ENCODE measurements at regions not wholly inside any gene's neighbourhood (a gene's known extent, or its start where the extent isn't known, plus 50 kb on each side); places are given as distances from the start of the nearest gene placed in this dataset.

- DNase-seq (peak; percentile 53), ATAC-seq (peak; percentile 92)
- intact Hi-C loops (cut with micrococcal nuclease), result no loop called here
Observed at GRCh38 chr15:35751413-35752133, 205.6 kb upstream of the DPH6 start.

GRCh38 chr15:35752134-35752466 lies 206.1 kb upstream of the DPH6 start:
- ATAC-seq (no peak), DNase-seq (no peak)
- intact Hi-C loops (cut with micrococcal nuclease), result no loop called here

DNA sequence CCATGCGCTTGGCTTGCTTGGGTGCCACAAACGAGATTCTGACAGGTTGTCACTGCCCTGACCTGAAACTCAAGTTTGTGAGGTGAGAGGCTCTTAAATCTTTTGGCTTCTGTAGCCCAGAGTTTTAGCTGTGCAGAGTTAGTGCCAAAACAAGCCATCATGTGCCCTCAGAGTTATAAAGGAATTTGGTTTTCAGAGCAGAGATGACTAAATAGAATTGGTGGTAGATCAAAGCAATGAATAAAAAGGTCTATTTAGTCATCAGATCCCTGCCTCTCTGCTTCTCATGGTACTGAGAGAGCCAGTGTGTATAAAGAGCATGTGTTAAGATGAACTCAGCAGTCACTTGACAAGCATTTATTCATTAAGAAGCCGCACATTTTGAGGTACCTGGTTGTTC lies 207.5 kb upstream of the DPH6 start:
- DNase-seq (no peak), ATAC-seq (peak; percentile 71)
- intact Hi-C loops (cut with micrococcal nuclease), result no loop called here

DNA sequence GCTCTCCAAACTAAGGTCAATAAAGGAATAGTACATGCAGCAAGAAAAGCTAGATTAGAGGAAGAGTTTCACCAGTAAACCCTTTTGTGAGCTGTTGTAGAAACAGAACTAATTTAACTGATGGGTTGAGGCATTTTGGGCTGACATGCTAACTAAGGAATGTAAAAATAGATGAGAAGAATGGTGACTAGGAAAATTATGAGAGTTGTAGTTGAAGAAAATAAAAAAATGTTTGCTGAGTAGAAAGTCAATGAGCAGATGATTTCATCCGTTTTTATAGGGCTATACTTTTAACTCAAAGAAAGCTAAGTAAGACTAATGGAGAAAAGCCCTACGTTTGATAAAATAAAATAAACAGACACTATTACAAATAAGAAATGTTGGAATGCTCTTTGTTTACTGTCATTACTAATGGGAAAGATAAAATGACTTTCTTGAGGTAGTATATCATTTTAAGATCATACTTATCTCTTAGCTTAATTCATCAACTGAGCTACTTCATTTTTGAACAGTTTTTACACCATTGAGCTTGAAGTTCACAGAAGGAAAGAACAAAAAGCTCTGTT lies 209.4 kb upstream of the DPH6 start:
- intact Hi-C loops (cut with micrococcal nuclease), result no loop called here
- DNase-seq, result no peak
- no peak for ATAC-seq

DNA sequence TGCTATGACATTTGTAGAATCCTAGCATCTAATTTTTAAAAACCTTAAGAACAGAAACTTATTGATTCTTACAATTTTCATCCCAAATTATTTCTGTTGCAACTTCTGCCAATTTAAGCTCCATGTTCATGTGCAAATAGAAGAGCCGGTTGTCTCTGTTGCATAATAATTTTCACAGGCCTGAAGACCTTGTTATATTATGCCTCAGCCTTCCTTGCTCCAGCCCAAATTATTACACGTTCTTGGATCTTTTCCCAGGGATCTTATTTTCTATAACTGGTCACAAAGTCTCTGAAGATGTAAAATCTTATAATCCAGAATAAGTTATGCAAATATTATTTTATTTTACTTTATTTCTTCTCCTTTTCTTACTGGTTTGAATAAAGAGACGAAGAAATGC lies 210.7 kb upstream of the DPH6 start:
- intact Hi-C loops (cut with micrococcal nuclease), result no loop called here
- DNase-seq (no peak), ATAC-seq (no peak)

- intact Hi-C loops (cut with micrococcal nuclease), result no loop called here
- ATAC-seq, result no peak
- no peak for DNase-seq
Observed at GRCh38 chr15:35757361-35757760, 211.4 kb upstream of the DPH6 start.

DNA sequence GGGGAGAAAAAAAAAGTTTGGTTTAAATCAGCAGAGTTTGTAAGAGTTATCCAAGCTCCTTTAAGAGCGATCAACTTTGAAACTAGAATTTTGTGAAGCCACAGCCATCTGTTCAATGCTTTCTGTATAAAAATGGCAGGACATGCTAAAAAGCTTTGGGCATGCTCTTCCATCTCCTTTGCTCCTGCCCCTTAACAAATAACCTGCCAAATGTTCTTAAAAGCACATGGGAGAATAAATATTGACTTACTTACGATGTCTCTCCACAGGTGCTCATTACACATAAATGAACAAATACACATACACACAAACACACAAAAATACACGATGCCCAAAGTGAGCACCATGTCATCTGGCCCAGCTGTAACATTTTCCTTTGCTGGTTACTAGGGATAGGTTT lies 211.8 kb upstream of the DPH6 start:
- intact Hi-C loops (cut with micrococcal nuclease), result no loop called here
- ATAC-seq, result no peak
- DNase-seq, result no peak

GRCh38 chr15:35764661-35765519 lies 218.9 kb upstream of the DPH6 start:
- DNase-seq (no peak), ATAC-seq (no peak)
- intact Hi-C loops (cut with micrococcal nuclease), result no loop called here

GRCh38 chr15:35768949-35769348 lies 223.0 kb upstream of the DPH6 start:
- intact Hi-C loops (cut with micrococcal nuclease), result no loop called here
- no peak for ATAC-seq
- no peak for DNase-seq

- DNase-seq, result no peak
- ATAC-seq, result no peak
- intact Hi-C loops (cut with micrococcal nuclease), result no loop called here
Observed at GRCh38 chr15:35769656-35770055, 223.7 kb upstream of the DPH6 start.

DNA sequence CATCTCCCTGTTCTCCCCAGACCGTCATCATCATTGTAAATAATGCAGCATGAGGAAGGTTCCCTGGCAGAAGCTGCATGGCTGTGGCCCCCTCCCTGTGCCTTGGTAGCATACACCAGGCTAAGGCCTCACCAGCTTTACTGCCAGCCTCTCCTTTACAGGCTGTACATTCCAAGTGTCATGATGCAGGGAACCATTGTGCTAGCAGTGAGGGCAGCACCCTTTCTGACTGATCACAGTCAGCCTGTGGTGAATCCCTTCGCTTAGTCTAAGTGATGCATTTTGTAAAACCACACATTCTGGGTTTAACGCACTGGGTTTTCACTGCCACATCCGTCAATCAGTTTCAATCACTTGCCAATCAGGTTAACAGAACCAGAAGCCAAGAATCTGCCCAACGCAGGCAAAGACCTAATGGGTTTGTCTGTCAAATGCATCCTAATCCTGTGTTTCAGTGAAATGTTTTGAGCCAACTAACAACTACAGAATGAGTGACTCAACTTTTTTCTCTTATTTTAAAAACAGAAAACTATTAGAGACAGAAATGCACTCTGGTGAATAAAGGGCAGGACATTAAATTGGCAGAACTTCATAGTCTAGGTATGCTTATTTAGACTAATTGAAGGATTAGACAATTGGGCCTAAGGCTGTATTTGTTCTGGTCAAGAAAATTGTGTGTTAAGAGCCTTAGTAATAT lies 225.9 kb upstream of the DPH6 start:
- intact Hi-C loops (cut with micrococcal nuclease), result no loop called here
- DNase-seq (no peak), ATAC-seq (no peak)

- intact Hi-C loops (cut with micrococcal nuclease), result no loop called here
- ATAC-seq (no peak), DNase-seq (no peak)
Observed at GRCh38 chr15:35774653-35775052, 228.7 kb upstream of the DPH6 start.

DNA sequence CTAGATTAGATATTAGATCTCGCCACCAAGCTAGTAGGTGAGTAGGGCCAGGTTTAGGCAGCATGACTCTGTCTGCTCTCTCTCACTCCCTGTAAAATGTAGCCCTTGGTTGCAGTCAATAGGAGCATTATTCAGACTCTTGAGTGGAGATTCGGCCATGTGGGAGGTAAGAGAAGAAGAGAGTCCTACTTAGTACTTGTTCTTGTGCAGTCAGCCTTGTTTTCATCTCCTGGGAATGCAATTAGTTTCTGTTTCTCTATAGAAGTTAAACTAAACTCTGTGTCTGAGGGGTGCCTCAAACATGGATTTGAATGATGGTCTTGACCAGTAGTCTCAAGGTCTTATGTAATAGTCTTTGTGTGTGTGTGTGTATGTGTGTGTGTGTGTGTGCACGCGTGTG lies 229.5 kb upstream of the DPH6 start:
- no peak for ATAC-seq
- DNase-seq, result no peak
- intact Hi-C loops (cut with micrococcal nuclease), result no loop called here

GRCh38 chr15:35777061-35777460 lies 231.1 kb upstream of the DPH6 start:
- intact Hi-C loops (cut with micrococcal nuclease), result no loop called here
- no peak for DNase-seq
- ATAC-seq, result no peak

GRCh38 chr15:35783203-35783602 lies 237.2 kb upstream of the DPH6 start:
- DNase-seq, result no peak
- intact Hi-C loops (cut with micrococcal nuclease), result no loop called here

GRCh38 chr15:35784745-35785144 lies 238.8 kb upstream of the DPH6 start:
- no peak for DNase-seq
- intact Hi-C loops (cut with micrococcal nuclease), result no loop called here
- no peak for ATAC-seq

More at GRCh38 chr15:35783203-35783602, 237.2 kb upstream of the DPH6 start:
- ATAC-seq, result no peak

DNA sequence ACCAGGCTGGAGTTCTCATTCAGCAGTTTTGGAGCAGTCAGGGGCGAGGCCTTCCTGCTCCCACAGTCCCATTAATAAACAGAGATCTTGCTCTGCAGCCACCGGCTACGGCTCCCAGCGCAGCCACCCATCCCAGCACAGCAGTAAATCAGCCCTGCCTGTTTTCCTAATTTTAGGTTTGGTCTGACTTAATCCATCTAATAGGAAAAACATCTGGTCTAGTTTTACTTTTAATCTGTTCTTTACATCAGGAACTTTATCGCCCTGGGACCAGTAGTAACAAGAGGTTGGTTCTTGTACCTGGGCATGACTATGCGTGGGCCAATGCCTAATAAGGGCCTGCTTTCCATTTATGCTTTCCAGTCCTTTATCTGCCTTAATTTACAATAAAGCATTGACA lies 264.0 kb upstream of the DPH6 start:
- DNase-seq, result no peak
- intact Hi-C loops (cut with micrococcal nuclease), result no loop called here
- ATAC-seq, result peak; percentile 42

- no peak for ATAC-seq
- no peak for DNase-seq
- intact Hi-C loops (cut with micrococcal nuclease), result no loop called here
Observed at GRCh38 chr15:35813573-35813972, 267.6 kb upstream of the DPH6 start.

DNA sequence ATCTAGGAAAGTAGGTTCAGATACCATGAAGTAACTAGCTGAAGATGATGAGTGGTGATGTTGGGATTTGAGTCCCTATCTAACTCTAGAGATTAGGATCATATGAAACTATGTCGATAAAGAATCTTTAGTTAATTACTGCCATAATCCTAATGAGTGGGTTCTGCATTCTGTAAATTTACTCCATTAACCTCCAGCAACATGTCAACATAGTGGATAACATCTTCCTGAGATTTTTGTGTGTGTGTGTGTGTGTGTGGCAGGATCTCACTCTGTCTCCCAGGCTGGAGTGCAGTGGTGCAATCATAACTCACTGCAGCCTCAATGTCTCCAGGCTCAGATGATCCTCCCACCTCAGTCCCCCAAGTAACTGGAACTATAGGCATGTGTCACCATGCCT lies 272.9 kb upstream of the DPH6 start:
- ATAC-seq (no peak), DNase-seq (no peak)
- intact Hi-C loops (cut with micrococcal nuclease), result no loop called here

DNA sequence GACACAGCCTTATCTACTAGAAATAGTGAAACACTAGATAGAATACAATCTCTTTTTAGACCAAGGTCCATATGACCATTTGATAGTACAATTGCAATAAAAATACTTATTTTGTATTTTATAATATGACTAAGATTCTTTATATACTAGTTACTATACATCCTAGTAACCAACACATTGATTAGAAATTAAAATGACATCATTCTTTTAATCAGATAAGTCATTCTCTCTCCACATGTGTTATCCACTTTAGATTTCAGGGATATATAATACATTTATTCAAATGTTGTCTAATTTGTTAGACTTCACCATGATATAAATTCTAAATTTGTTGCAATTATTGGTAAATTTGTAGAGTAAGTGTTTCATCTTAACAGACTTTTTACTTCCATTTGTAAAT lies 276.2 kb upstream of the DPH6 start:
- intact Hi-C loops (cut with micrococcal nuclease), result no loop called here
- ATAC-seq (no peak), DNase-seq (no peak)
